Natural killer cell (primary cell): ENCODE measurements at regions not wholly inside any gene's neighbourhood (a gene's known extent, or its start where the extent isn't known, plus 50 kb on each side); places are given as distances from the start of the nearest gene placed in this dataset.

ENCODE experiments used
- ATAC-seq, 3 donors: fragments of 150-1000 bp in 2 of 3; fragments of 200-7000 bp in 1 of 3; cut with Tn5 transposase; 1 replicate in 1 of 3; 2 replicates in 2 of 3; pipeline ENCODE4 v1.10.0; 2021; ENCODE audit warnings: mild to moderate bottlenecking in 2 of 3, moderate library complexity in 2 of 3
- DNase-seq, 2 donors: peaks; one replicate each; pipeline versions ENCODE4 v3.0.0 to v3.0.0-alpha.2; 2013 to 2021; ENCODE audit warnings: mixed read lengths in 1 of 2
- H3K27ac ChIP-seq: one replicate; pipeline ENCODE4 v1.5.1; 2013; ENCODE audit warnings: mild to moderate bottlenecking, low read length
- H3K27me3 ChIP-seq: one replicate; pipeline ENCODE4 v1.6.1; 2013; ENCODE audit warnings: low read length; ENCODE audit not compliant: control insufficient read depth, insufficient read depth
- H3K36me3 ChIP-seq: one replicate; pipeline ENCODE4 v1.6.1; 2013; ENCODE audit warnings: low read length; ENCODE audit not compliant: control insufficient read depth, insufficient read depth
- H3K4me1 ChIP-seq: one replicate; pipeline ENCODE4 v1.6.1; 2013; ENCODE audit warnings: low read length; ENCODE audit not compliant: control insufficient read depth, insufficient read depth
- H3K4me3 ChIP-seq: one replicate; pipeline ENCODE4 v1.5.1; 2013; ENCODE audit warnings: low read length
- H3K9me3 ChIP-seq: one replicate; pipeline ENCODE4 v1.6.1; 2013; ENCODE audit warnings: low read length; ENCODE audit not compliant: control insufficient read depth, insufficient read depth
- H3K27ac Mint-ChIP-seq, 2 donors: one replicate each; pipeline ENCODE4 v1.8.0; 2022; ENCODE audit warnings: mild to moderate bottlenecking in 2 of 2, mixed read lengths in 2 of 2, moderate library complexity in 1 of 2
- H3K27me3 Mint-ChIP-seq, 2 donors: one replicate each; pipeline ENCODE4 v1.8.0; 2022; ENCODE audit warnings: low read depth in 2 of 2, mixed read lengths in 2 of 2
- H3K36me3 Mint-ChIP-seq: one replicate; pipeline ENCODE4 v1.8.0; 2022; ENCODE audit warnings: mixed read lengths
- H3K4me1 Mint-ChIP-seq, 2 donors: one replicate each; pipeline ENCODE4 v1.8.0; 2022; ENCODE audit warnings: mixed read lengths in 2 of 2
- H3K4me3 Mint-ChIP-seq: one replicate; pipeline ENCODE4 v1.8.0; 2022; ENCODE audit warnings: mild to moderate bottlenecking, moderate library complexity, mixed read lengths
- H3K9me3 Mint-ChIP-seq, 2 donors: one replicate each; pipeline ENCODE4 v1.8.0; 2022; ENCODE audit warnings: mixed read lengths in 2 of 2
- WGBS: methylation state at CpG from one replicate; pipeline ENCODE4 v1.1.7; 2013; ENCODE audit warnings: missing lambda C conversion rate; ENCODE audit not compliant: insufficient coverage; 5-methylcytosine and 5-hydroxymethylcytosine counted together
- intact Hi-C: fragments of 100-400 bp; cut with micrococcal nuclease; formaldehyde crosslinking; loops from one replicate; pipeline ENCODE4 v1.14.2; 2022
- TF ChIP-seq, protein P1 (sequence below): fragments of 200-600 bp; IDR thresholded peaks from one replicate; pipeline ENCODE4 v1.8.0; 2022; ENCODE audit warnings: antibody characterized with exemption

DNA sequence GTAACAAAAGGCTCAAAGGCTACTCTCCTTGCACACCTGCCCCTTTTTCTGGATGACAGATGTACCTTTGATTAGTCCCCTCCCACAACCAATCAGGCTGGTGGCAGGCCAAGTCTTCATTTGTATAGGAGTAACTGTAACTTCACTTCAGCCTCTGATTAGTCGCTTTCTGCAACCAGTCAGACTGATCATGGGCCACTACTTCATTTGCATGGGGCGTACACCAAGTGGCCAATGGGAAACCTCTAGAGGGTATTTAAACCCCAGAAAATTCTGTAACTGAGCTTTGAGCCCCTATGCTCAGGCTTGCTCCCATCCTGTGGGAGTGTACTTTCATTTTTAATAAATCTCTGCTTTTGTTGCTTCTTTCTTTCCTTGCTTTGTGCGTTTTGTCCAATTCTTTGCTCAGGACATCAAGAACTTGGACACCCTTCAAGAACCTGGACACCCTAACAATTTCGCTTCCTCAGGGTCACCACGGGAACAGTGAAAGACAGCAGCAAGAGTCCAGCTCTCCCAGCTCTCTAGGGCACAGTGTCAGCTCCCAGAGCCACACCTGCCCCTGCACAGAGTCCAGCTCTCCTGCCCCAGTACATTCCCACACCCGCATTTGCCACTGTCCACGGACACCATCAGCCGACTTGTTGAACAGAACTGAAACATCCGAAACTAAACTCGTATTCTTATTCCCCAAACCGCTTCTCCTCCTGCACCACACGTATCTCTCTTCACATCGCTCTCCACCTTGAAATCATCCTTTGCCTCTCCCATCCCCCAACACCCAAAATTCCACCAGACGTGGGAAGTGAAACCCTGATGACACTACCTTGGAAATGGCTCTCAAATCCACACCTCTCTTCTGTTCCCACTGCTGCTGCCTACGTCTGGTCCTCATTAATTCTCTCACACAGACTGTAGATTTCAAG lies 53.4 kb downstream of the ABCC12 start:
- Histone ChIP-seq H3K36me3 (no peaks in the 10 kb centered on the region), H3K4me1 (no peaks in the 10 kb centered on the region), H3K27me3 (no peaks in the 10 kb centered on the region), H3K4me3 (no peak overlapping the region), H3K9me3 (no peaks in the 10 kb centered on the region), H3K27ac (no peak overlapping the region)
- no peak overlapping the region for H3K4me3 Mint-ChIP-seq
- no peaks in the 10 kb centered on the region for H3K36me3 Mint-ChIP-seq
- H3K4me1 Mint-ChIP-seq, result no peaks in the 10 kb centered on the region
- intact Hi-C loops, result no loop called here
- H3K9me3 Mint-ChIP-seq, result no peaks in the 10 kb centered on the region
- ATAC-seq, result no peak
- TF ChIP-seq, protein P1, sequence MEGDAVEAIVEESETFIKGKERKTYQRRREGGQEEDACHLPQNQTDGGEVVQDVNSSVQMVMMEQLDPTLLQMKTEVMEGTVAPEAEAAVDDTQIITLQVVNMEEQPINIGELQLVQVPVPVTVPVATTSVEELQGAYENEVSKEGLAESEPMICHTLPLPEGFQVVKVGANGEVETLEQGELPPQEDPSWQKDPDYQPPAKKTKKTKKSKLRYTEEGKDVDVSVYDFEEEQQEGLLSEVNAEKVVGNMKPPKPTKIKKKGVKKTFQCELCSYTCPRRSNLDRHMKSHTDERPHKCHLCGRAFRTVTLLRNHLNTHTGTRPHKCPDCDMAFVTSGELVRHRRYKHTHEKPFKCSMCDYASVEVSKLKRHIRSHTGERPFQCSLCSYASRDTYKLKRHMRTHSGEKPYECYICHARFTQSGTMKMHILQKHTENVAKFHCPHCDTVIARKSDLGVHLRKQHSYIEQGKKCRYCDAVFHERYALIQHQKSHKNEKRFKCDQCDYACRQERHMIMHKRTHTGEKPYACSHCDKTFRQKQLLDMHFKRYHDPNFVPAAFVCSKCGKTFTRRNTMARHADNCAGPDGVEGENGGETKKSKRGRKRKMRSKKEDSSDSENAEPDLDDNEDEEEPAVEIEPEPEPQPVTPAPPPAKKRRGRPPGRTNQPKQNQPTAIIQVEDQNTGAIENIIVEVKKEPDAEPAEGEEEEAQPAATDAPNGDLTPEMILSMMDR, result no peak
- H3K27ac Mint-ChIP-seq, result no peak overlapping the region
- peaks cover 0 to 7% of the 10 kb centered on the region in 2 donors for H3K27me3 Mint-ChIP-seq
- 81% methylated on average over 15 of the region's 15 CpGs for WGBS
- no peak for DNase-seq

DNA sequence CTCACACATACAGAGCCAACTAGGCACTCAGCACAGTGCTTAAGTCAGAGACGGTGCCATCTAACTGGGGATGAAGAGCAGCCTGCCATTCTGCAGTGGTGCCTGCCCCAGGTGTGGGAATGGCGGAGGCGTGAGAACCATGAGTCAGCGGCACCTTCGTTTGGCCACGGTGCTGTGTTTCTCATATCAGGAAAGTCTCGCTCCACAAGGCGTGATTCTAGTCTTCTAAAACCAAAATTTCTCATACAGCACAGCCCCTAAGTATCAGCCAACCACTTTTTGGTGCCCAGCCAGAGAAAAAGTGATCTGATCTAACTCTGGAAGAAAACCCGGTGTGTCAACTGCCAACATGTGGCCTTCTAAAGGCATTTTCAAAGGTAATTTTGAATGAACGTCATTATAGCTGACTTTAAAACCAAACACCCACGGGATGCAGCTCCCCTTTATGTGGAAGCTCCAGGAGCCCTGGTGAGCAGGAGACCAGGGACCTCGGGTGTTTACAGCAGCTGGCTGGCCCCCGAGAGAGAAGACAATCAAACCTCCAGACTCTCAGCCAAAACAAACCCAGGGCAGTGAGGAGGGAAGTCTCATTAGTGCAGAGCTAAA lies 54.6 kb downstream of the ABCC12 start:
- WGBS, result 54% methylated on average over 13 of the region's 13 CpGs

DNA sequence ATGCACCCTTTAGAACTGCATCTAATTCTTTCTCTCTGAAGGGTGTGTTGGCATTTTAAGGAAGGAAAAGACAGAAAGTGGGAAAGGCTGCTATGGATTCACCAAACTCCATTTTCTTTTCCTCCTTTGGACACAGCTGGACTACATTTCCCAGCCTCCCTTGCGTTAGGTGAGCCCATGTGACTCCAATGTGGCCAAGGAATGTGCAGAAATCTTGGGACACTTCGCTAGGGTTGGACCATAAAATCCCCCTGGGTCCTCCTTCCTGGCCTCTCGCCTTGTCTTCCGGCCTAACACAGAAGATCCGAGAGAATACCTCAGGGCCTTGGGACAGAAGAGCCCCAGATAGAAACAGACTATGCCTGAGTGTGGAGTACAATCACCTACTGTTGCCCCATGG lies 56.3 kb downstream of the ABCC12 start:
- no peaks in the 10 kb centered on the region for H3K9me3 Mint-ChIP-seq
- Histone ChIP-seq H3K4me3 (no peak overlapping the region), H3K9me3 (no peaks in the 10 kb centered on the region), H3K36me3 (no peaks in the 10 kb centered on the region), H3K27me3 (no peaks in the 10 kb centered on the region), H3K27ac (no peak overlapping the region), H3K4me1 (no peaks in the 10 kb centered on the region)
- ATAC-seq, result no peak
- WGBS, result 90% methylated on average over 5 of the region's 5 CpGs
- H3K27me3 Mint-ChIP-seq, result peaks cover 10 to 17% of the 10 kb centered on the region in 2 donors
- H3K4me1 Mint-ChIP-seq, result no peaks in the 10 kb centered on the region
- intact Hi-C loops, result no loop called here
- no peak for DNase-seq
- H3K36me3 Mint-ChIP-seq, result no peaks in the 10 kb centered on the region
- TF ChIP-seq, protein P1, result no peak
- no peak overlapping the region for H3K4me3 Mint-ChIP-seq
- no peak overlapping the region for H3K27ac Mint-ChIP-seq

More for the DNA sequence above, 54.6 kb downstream of the ABCC12 start:
- Histone ChIP-seq H3K27me3 (no peaks in the 10 kb centered on the region), H3K27ac (no peak overlapping the region), H3K36me3 (no peaks in the 10 kb centered on the region), H3K4me3 (no peak overlapping the region), H3K9me3 (no peaks in the 10 kb centered on the region), H3K4me1 (no peaks in the 10 kb centered on the region)
- no peaks in the 10 kb centered on the region for H3K9me3 Mint-ChIP-seq
- H3K27me3 Mint-ChIP-seq, result peaks cover 7% of the 10 kb centered on the region in 2 donors
- ATAC-seq (no peak), DNase-seq (no peak)
- no peaks in the 10 kb centered on the region for H3K36me3 Mint-ChIP-seq
- intact Hi-C loops, result no loop called here
- no peak overlapping the region for H3K4me3 Mint-ChIP-seq
- H3K27ac Mint-ChIP-seq, result no peak overlapping the region
- H3K4me1 Mint-ChIP-seq, result no peaks in the 10 kb centered on the region
- TF ChIP-seq, protein P1, result no peak
